ENCODE measurements at regions not wholly inside any gene's neighbourhood (a gene's known extent, or its start where the extent isn't known, plus 50 kb on each side); places are given as distances from the start of the nearest gene placed in this dataset.
"Not testable (repeated sequence)": the region's sequence is repeated elsewhere in the genome, so short reads cannot be mapped to it uniquely, and the experiment has no call there.

DNA sequence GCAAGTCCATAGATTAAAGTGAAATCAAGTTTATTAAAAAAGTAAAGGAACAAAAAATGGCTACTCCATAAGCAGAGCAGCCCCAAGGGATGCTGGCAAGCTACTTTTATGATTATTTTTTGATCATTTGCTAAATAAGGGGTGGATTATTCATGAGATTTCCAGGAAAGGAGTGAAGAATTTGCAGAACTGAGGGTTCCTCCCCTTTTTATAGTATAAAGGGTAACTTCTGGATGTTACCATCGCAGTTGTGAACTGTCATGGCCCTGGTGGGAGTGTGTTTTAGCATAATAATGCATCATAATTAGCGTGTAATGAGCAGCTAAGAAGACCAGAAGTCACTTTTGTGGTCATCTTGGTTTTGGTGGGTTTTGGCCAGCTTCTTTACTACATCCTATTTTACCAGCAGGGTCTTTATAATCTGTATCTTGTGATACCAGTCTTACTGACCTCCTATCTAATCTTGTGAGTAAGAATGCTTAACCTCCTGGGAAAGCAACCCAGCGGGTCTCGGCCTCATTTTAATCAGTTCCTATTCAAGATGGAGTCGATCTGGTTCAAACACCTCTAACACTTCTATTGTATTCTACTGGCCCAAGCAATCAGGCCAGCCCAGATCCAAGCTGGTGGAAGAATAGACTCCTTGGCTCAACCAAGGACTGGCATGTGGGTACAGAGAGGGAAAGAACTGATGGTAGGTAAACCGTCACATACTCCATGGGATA, 87.9 kb upstream of the NPSR1 start:
- no peak for DNase-seq (ENCODE audit: extremely low read depth, low read depth, low spot score)

DNA sequence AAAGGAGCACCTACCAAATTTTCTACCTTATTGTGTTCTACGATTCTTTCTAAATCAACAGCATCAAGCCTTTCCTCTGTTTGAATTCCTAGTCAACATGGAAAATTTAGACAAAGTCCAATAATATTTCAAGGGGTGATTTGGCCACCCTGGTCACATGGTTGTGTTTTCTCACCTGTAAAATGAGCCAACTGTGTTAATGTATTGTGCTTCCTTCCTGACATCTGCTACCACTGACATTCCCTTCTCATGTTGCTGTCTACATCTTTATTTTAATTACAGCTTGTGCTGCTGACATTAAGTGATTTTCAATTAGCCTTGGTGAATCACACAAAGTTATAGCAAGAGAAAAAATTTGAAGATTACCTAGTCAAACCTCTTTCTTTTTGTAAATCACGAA, 83.0 kb upstream of the NPSR1 start:
- no peak for DNase-seq (ENCODE audit: extremely low read depth, low read depth, low spot score)

DNA sequence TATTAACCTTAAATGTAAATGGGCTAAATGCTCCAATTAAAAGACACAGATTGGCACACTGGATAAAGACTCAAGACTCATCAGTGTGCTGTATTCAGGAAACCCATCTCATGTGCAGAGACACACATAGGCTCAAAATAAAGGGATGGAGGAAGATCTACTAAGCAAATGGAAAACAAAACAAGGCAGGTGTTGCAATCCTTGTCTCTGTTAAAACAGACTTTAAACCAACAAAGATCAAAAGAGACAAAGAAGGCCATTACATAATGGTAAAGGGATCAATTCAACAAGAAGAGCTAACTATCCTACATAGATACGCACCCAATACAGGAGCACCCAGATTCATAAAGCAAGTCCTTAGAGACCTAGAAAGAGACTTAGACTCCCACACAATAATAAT, 80.1 kb upstream of the NPSR1 start:
- not testable (repeated sequence) for DNase-seq (ENCODE audit: extremely low read depth, low read depth, low spot score)

DNA sequence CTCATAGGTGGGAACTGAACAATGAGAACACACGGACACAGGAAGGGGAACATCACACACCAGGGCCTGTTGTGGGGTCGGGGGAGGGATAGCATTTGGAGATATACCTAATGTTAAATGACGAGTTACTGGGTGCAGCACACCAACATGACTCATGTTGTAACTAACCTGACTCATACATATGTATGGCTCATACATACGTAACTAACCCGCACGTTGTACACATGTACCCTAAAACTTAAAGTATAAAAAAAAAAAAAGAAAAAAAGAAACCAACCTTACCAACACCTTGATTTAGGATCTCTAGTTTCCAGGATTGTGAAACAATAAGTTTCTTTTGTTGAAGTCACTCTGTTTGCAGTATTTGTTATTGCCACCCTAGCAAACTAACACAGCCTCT, 76.3 kb upstream of the NPSR1 start:
- DNase-seq (ENCODE audit: extremely low read depth, low read depth, low spot score) = not testable (repeated sequence)

DNA sequence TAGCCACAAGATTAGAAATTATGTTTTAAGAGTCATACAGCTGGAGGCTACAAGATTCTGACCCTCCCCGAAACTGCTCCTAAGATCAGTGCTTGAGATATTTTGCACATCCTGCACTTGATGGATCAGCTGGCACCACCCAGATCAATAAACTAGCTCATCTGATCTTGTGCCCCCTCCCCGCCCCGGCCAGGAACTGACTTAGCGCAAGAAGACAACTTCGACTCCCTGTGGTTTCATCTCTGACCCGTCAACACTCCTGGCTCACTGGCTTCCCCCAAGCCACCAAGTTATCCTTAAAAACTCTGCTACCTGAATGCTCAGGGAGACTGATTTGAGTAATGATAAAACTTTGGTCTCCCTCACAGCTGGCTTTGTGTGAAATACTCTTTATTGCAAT, 73.5 kb upstream of the NPSR1 start:
- no peak for DNase-seq (ENCODE audit: extremely low read depth, low read depth, low spot score)

DNA sequence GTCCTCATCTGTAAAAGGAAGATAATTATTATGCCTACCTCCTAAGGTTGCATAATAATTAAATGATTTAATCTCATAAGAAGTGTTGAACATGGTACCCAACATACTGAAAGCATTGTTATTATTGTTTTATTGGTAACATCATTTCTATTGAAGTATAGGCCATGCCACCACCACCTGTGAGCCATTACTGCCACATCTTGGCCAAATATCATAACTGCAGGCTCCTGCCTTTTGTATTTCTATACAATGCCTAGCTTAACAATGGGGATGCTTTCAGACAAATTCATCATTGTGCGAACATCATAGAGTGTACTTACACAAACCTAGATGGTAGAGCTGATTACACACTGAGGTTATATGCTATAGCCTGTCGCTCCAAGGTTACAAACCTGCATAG, 61.1 kb upstream of the NPSR1 start:
- DNase-seq (ENCODE audit: extremely low read depth, low read depth, low spot score) = no peak

DNA sequence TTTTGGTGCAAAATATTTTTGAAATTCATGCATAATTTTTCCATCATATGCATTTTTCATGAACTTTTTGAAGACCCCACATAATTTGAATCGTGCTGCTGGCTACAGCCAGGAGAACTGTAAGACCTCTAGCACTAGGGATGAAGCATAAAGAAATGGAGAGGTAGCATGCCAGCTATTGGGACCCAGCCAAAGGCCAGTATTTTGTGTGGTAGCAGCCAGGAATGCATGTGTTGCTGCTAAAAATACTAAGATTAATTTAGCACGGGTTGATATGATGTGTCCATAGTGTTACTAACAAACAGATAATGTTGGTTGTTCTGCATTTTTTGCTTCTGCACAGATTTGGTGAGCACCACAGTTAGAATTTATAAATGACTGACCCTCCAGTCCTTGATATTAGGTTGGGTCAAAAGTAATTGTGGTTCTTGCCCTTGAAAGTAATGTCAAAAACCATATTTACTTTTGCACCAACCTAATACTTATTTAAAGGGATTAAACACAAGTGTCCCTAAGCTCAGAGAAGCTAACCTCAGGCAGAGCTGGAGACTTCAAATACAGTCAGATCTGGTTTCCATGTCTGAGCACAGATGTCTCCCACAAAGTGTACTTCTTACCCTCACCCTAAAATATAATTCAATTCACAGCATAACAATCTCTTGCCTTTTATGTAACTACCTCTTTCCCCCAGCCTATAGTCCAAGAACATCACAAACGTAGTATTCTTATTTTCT, 54.1 kb upstream of the NPSR1 start:
- DNase-seq (ENCODE audit: extremely low read depth, low read depth, low spot score) = no peak
